GM18861 (cell line): ENCODE measurements at regions not wholly inside any gene's neighbourhood (a gene's known extent, or its start where the extent isn't known, plus 50 kb on each side); places are given as distances from the start of the nearest gene placed in this dataset.

Source experiments
- ATAC-seq: cut with Tn5 transposase; IDR thresholded peaks from one replicate; pipeline ENCODE4 v1.9.1; 2021; ENCODE audit not compliant: unreplicated experiment

DNA sequence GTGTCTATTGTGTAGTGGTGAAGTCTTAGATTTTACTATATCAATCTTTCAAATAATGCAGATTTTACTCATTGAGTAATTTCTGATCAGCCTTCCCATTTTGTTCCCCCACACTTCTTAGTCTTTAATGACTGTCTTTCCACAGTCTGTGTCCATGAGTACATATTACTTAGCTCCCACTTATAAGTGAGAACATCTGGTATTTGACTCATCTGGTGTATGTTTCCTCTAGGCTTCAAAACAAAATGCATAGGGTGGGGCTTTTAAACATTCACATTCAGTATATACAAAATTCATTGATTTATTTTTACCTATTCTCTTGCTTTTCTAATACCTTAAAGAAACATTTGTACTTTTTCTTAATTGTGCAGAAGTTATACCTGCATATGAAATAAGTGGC is 513.0 kb downstream of the MTRR start:
- no peak for ATAC-seq

GRCh38 chr5:8382456-8382855 is 513.5 kb downstream of the MTRR start:
- ATAC-seq = no peak

DNA sequence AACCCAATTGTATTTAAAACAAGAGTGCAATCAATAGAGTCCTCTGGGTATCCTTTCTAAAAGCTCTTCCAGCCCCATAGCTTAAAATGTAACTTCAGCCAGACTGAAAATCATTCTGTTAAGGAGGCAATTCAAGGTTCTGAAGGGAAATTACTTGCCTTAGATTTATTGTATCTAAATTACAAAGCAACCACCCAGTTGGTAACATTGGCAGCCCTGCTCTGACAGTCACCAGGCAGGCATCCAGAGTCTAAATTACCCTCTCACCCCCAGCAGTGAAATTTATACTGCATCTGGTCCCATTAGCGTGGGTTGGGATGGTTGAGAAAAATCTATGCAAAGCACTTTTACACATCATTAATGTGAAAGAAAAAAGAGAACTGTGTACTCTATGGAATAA is 514.7 kb downstream of the MTRR start:
- ATAC-seq = no peak

- no peak for ATAC-seq
These were observed 517.9 kb downstream of the MTRR start for GRCh38 chr5:8386719-8387288.

DNA sequence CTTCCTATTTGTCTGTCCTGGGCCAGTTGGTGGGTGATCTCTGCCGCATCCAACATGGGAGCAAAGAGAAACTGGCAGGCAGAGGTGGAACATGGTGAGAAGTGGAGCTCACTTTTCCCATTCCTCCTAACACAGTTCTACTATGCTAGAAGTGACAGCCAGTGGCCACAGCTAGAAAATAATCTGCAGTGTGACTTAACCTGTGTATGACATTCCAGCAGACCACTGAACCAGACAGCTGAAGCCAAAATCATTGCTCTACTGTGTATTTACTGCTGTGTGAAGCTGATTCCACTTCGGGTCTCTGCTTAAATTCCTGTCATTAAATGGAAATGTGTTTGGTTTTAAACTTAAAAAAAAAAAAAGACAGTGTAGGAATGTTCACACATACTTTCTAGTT is 523.0 kb downstream of the MTRR start:
- no peak for ATAC-seq

DNA sequence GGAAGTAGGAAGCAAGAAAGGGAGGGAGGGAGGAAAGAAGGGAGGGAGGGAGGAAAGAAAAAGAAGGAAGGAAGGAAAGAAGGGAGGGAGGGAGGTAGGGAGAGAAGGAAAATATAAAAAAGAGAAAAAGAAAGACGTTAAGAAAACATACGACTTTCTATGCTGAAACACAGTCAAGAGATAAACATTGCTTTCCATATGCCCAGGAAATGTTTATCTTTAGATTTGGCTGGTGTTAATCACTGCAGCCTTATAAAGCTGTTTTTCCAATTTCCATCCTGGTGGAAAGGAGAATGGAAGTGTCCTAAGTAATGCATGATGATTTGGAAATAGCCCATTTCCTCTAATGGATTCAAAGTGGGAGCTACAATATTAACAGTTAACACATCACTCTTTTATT is 524.3 kb downstream of the MTRR start:
- no peak for ATAC-seq

GRCh38 chr5:8394965-8395364 is 526.0 kb downstream of the MTRR start:
- ATAC-seq = no peak

- ATAC-seq = no peak
These were observed 527.3 kb downstream of the MTRR start for GRCh38 chr5:8396246-8396645.

DNA sequence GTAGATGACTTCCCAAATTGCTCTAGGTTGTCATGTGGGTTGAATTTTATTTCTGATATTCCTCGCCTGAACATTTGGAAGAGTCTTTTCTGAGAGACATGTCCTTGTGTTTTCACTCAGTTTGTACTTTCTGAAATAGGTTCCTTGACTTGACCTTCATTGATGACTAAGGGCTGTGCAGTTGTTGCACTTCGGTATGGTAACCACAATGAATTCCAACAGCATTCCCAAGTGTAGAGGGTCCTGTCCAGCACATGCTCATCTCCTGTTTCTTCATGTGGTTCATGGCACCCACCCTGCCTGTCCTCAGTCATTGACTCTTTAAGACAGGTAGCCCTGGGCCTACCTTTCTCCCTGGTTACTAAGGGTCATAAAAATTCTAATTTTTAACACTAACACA is 527.8 kb downstream of the MTRR start:
- ATAC-seq = no peak

DNA sequence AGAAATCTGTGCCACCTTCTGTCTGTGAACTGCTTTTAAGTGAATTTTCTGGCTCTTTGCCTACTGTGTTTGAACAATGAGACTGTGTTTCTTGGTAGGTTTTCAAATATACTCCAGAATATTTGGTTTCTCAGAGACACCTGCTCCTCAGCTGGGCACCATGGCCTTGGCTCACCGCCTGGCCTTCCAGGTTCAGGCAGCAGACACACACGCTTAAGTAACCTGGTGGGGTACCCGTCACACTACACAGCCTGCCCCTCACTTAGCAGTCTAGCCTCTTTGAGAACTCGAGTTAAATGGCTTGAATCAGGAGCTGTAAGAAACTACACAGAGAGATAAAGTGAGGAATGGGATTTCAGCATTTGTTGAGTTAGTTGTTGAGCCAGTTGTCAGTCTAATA is 530.5 kb downstream of the MTRR start:
- no peak for ATAC-seq

DNA sequence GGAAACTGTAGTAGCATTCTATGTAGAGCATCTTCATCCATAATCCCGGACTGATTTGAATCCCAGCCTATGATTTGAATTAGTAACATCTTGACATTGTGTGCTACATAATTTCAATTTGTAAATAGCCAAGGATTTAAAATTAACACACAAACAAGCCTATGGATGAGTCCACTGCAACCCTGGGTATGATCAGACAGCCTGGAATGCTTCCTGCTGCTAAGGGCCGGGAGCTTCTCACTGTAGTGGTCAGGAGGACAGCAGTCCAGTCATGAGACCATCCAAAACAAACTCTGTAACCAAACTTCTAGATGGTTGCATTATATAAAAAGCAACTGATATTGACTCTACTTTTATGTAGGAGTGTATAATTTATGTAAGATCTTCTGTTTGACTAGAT is 539.3 kb downstream of the MTRR start:
- ATAC-seq = no peak

GRCh38 chr5:8410618-8411017 is 541.7 kb downstream of the MTRR start:
- ATAC-seq = no peak

DNA sequence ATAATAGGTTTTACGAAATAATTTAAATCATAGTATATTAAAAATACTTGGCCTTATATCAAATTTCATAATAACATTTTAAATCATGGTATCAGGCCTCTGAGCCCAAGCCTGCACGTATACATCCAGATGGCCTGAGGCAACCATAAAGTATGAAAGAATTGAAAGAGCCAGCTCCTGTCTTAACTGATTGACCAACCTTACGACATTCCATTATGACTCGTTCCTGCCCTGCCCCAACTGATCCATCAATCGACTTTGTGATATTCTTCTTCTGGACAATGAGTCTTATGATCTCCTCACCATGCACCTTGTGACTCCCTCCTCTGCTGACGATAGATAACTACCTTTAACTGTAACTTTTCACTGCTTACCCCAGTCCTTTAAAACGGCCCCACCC is 545.0 kb downstream of the MTRR start:
- ATAC-seq = no peak

DNA sequence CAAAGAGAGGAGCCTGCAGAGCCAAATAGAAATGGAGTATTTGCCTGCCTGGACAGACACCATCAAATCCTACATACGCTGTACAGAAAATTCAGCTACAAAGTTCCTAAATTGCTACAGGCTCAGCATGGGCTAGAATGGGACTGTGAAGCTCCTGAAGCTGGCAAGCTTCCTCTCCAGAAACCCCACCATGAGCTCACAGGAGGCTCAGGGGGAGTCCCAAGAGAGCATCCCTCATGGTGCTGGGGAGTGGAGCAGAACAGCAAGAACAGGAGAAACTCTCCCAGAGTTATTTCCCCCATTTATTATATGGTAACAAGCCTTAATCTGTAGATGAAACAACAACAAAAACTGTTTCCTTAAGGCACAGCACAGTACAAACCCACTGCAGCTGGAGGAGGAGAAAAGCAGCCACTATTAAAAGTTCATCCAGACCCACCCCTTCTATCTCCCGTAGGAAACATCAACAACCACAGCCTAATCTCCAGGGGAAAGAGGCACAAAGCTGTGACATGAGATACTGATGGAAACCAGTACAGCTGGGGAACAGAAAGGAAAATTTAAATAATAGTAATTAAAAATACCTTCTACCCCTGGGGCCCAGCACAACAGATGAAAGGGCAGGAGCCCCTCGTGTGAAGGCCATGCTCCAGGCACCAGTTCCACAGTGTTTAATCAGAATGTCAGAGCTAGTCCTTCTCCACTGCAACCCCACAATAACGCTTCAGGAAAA is 548.5 kb downstream of the MTRR start:
- no peak for ATAC-seq

DNA sequence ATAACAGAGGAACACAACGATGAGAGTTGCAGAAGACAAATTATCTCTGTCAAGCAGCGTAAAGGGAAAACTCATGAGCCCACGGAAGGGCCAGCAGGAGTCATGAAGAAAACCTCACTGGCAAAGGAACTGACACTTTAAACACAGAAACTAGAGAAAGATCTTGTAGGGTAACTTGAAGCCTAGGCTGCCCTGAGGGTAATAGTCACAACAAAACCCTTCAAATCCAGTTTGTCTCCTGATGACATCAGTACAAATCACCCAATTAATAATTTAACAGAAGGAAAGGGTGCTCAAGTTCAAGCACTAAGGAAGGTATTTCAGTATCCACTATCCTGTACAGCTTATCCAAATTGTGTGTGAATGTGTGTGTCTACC is 549.1 kb downstream of the MTRR start:
- ATAC-seq = no peak

DNA sequence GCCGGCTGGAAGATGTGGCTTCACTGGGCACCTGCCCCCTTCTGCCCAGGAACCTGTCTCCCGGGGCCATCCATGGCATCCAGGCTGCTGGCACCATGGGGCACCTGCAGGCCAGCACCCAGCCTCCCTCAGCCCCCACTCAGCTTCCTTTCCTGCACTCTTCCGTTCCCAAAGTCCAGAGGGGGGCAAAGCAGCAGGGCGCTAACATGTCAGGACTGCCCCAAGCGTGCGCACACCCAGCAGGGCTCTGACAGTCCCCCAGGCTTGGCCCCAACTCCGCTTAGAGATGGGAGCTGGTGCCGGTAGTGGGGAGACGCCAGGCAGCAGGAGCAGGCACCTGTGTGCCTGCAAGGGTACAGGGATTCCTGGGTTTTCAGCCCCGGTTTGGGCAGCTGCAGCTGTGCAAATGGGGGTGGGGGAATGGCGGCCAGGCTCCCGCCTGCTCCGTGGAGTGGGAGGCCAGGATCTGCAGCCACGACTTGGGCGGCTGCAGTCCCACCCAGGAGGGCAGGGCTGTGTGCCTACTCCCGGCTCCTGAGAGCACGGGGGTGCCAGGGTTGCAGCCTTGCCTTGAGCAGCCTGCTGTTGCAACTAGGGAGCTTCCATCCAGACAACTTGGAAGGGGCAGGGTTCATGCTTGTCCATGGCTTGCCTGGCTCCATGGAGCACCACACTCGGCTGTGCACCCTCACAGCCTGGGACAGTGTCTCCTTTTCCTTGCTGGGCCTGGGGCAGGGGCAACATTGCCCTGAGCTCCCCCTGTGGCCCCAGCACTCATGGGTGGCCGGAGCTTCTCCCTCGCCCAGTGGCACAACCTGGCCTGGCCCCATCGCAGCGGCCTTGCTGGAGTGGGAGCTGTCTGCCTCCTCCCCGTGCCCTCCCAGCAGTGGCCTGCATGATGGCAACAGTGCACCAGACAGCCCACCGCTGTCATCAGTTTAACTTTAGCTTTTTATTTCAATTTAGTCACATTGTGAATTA is 561.1 kb downstream of the MTRR start:
- ATAC-seq = no peak

DNA sequence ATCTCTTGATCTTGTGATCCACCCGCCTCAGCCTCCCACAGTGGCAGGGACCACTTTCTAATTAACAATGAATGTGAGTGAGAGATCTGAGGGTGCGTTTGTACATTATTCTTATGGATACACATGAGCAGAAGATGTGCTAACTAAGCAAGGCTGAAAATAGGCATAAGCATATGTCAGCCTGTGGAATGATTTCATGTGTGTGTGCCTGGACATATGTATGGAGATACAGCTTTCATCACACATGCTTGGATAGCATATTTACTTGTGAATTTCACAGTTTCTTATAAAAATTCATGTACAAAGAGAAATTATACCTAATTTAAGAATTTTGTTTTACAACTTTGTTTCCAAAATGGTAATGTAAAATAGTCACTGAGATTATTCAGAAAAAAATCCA is 565.6 kb downstream of the MTRR start:
- no peak for ATAC-seq

- ATAC-seq = no peak
These were observed 568.0 kb downstream of the MTRR start for GRCh38 chr5:8436924-8437323.

DNA sequence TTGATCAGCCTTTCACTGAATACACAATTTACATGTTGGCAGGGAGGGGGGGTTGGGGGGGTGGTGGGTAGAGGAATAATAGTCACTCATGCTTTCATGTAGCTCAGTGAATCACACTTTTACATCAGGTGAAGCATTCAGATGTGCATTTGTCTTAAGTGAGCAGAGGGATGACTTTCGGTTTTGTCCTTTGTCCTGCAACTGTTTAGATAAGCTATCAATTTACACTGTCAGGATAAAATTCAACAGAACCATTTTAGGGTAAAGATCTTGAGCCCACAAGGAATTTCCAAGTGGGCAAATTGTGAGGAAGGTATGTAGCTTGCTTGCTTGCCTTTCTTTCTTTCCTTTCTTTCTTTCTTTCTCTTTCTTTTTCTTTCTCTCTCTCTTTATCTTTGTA is 576.2 kb downstream of the MTRR start:
- no peak for ATAC-seq

GRCh38 chr5:8446179-8446578 is 577.2 kb downstream of the MTRR start:
- ATAC-seq = no peak

DNA sequence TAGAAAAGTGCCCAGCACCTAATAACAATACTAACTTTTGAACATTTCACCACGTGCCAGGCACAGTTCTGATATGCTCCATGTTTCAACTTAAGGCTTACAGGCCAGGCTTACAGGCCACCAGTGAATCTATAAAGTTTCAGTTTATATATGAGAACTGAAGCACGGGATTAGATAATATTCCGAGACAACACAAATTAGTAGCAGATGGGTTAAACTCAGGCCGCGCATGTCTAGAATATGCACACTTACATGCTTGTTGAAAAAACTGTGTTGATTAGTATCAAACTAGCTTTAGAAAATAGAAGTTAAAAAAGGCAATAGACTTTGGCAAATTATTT is 587.9 kb downstream of the MTRR start:
- no peak for ATAC-seq
